LNCAP (cell line): ENCODE measurements at regions not wholly inside any gene's neighbourhood (a gene's known extent, or its start where the extent isn't known, plus 50 kb on each side); places are given as distances from the start of the nearest gene placed in this dataset.

Source experiments
- CTCF ChIP-seq: fragments of 450-650 bp; IDR thresholded peaks from 2 replicates; pipeline ENCODE4 v1.5.1; 2017; ENCODE audit warnings: mild to moderate bottlenecking

DNA sequence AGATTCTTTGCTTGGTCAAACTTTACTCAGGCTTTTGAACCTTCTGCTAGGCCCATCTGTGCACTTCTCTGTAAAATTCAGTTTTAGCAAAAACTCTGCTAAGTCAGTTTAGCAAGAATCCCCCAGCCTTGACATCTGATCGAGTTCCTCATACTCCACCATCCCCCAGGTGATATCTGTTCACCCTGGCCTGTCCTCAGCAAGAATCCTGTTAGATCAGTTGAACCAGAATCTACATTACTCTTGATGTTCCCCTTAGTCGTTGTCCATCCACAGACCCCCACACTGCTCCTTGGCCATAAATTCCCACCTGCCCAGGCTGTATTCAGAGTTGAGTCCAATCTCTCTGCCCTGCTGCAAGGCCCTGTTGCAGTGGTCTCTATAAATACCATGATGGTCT is 162.6 kb downstream of the ZNF674 start:
- no peak for TF ChIP-seq CTCF

DNA sequence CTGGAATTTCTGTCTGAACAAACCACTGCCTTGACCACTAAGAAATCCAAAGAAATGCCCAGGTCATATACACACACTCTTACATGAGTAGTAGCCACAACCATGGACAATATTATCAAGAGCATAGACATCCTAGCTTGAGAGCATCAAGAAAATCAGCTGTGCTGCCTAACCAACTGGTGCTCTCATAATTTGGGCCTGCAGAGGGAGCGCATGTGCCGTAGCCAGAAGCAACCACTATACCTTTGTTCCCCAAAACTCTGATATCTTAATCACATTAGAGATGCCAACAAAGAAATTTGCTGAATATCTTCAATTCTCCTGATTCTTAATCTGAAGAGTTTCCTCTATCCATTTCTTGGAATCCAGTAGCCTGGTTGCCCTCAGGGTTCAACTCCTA is 163.6 kb downstream of the ZNF674 start:
- peak; percentile 33; the same call in 1 of the 2 replicates for TF ChIP-seq CTCF

DNA sequence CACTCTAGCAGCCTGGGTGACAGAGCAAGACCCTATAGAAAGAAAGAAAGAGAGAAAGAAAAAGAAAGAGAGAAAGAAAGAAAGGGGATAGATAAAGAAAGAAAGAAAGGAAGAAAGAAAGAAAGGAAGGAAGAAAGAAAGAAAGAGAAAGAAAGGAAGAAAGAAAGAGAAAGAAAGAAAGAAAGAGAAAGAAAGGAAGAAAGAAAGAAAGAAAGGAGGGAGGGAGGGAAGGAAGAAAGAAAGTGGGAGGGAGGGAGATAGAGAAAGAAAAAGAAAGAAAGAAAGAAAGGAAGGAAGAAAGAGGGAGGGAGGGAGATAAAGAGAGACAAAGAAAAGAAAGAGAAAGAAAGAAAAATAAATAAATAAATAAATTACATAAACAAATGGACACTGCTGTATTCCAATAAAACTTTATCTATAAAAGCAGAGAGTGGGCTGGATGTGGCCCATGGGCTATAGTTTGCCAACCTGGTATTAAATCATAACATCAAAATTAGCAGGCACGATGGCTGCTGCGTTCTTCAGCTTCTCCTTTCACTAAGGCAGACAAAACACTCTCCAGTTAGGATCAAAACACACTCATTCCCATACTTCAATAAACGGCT is 165.0 kb downstream of the ZNF674 start:
- no peak for TF ChIP-seq CTCF

DNA sequence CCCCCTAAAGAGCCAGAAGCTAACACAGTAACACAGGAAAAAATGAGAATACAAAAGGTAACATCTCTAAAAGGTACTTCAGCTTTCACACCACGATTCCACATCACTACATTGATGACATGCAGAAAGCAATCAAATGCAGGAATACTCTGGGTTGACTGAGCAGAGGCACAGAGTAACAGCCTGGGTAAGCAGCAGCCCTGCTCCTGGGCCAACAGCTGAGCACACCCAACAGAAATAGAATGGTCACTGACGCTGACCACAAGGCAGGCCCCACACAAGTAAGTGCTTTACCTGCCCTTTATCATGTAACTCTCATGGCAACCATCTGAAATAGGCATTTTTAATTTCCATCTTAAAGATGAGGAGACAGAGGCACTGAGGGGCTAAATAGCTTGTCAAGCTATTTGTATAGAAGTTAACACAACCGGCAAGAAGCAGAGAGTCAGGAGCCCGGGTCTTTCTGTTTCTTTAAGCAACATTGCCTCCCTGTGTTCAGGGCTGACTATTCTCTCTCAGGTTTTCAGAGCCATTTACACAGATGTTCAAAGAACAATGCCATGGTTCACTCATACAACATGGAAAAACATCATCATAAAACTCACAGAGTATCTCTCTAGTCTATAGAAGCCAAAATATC is 168.9 kb downstream of the ZNF674 start:
- TF ChIP-seq CTCF, result peak; percentile 43; the same call in 1 of the 2 replicates

GRCh38 chrX:46375831-46376230 is 169.4 kb downstream of the ZNF674 start:
- no peak for TF ChIP-seq CTCF

- no peak for TF ChIP-seq CTCF
Measured at GRCh38 chrX:46374371-46374770, 170.8 kb downstream of the ZNF674 start.

- no peak for TF ChIP-seq CTCF
Measured at GRCh38 chrX:46367491-46367890, 177.7 kb downstream of the ZNF674 start.
